ENCODE measurements at regions not wholly inside any gene's neighbourhood (a gene's known extent, or its start where the extent isn't known, plus 50 kb on each side); places are given as distances from the start of the nearest gene placed in this dataset.

- no peak overlapping the region for H3K4me3 ChIP-seq
- no peaks in the 10 kb centered on the region for H3K9me3 ChIP-seq
- H3K4me1 ChIP-seq, result no peaks in the 10 kb centered on the region
- H3K27me3 ChIP-seq, result no peaks in the 10 kb centered on the region
- 90% methylated on average over 10 of the region's 24 CpGs for WGBS
- no peak overlapping the region for H3K27ac ChIP-seq
- no peak for TF ChIP-seq POLR2AphosphoS5 (IDR thresholded peaks at IDR 0.05)
- no peak for TF ChIP-seq POLR2A (IDR thresholded peaks at IDR 0.05)
- TF ChIP-seq CTCF (IDR thresholded peaks at IDR 0.05), result no peak
- TF ChIP-seq EP300 (IDR thresholded peaks at IDR 0.05), result no peak
- DNase-seq (ENCODE audit: low spot score in 2 of 2), result no peak
- H3K36me3 ChIP-seq, result peaks cover 23% of the 10 kb centered on the region
Observed at GRCh38 chr1:232445361-232446106, 184.4 kb downstream of the SIPA1L2 start.

- no peak for DNase-seq (ENCODE audit: low spot score in 2 of 2)
- TF ChIP-seq CTCF (IDR thresholded peaks at IDR 0.05) (no peak), POLR2AphosphoS5 (IDR thresholded peaks at IDR 0.05) (no peak), EP300 (IDR thresholded peaks at IDR 0.05) (no peak), POLR2A (IDR thresholded peaks at IDR 0.05) (no peak)
- no peaks in the 10 kb centered on the region for H3K9me3 ChIP-seq
- H3K4me3 ChIP-seq, result no peak overlapping the region
- no peaks in the 10 kb centered on the region for H3K4me1 ChIP-seq
- no peak overlapping the region for H3K27ac ChIP-seq
- H3K27me3 ChIP-seq, result no peaks in the 10 kb centered on the region
- peaks cover 41% of the 10 kb centered on the region for H3K36me3 ChIP-seq
- WGBS, result 86% methylated on average over 7 of the region's 7 CpGs
Observed at GRCh38 chr1:232443372-232443771, 186.6 kb downstream of the SIPA1L2 start.

- H3K4me3 ChIP-seq, result no peak overlapping the region
- no peaks in the 10 kb centered on the region for H3K9me3 ChIP-seq
- no peaks in the 10 kb centered on the region for H3K27me3 ChIP-seq
- H3K27ac ChIP-seq, result no peak overlapping the region
- no peak for TF ChIP-seq EP300 (IDR thresholded peaks at IDR 0.05)
- TF ChIP-seq POLR2A (IDR thresholded peaks at IDR 0.05), result no peak
- no peak for TF ChIP-seq POLR2AphosphoS5 (IDR thresholded peaks at IDR 0.05)
- no peak for TF ChIP-seq CTCF (IDR thresholded peaks at IDR 0.05)
- peaks cover 52% of the 10 kb centered on the region for H3K36me3 ChIP-seq
- H3K4me1 ChIP-seq, result peaks cover 1% of the 10 kb centered on the region
- DNase-seq (ENCODE audit: low spot score in 2 of 2), result no peak
- 100% methylated on average over 1 of the region's 1 CpG for WGBS
Observed at GRCh38 chr1:232441036-232441411, 188.9 kb downstream of the SIPA1L2 start.

GRCh38 chr1:232440325-232441035 lies 189.5 kb downstream of the SIPA1L2 start:
- DNase-seq (ENCODE audit: low spot score in 2 of 2), result no peak
- Histone ChIP-seq H3K27me3 (no peaks in the 10 kb centered on the region), H3K9me3 (no peaks in the 10 kb centered on the region), H3K27ac (no peak overlapping the region), H3K36me3 (peaks cover 52% of the 10 kb centered on the region), H3K4me3 (no peak overlapping the region), H3K4me1 (peaks cover 6% of the 10 kb centered on the region)
- WGBS, result 84% methylated on average over 11 of the region's 11 CpGs
- TF ChIP-seq EP300 (IDR thresholded peaks at IDR 0.05) (no peak), POLR2AphosphoS5 (IDR thresholded peaks at IDR 0.05) (no peak), CTCF (IDR thresholded peaks at IDR 0.05) (no peak), POLR2A (IDR thresholded peaks at IDR 0.05) (no peak)

- no peak for TF ChIP-seq CTCF (IDR thresholded peaks at IDR 0.05)
- no peak overlapping the region for H3K27ac ChIP-seq
- H3K27me3 ChIP-seq, result no peaks in the 10 kb centered on the region
- no peak overlapping the region for H3K4me3 ChIP-seq
- H3K4me1 ChIP-seq, result peaks cover 6% of the 10 kb centered on the region
- no peak for DNase-seq (ENCODE audit: low spot score in 2 of 2)
- H3K36me3 ChIP-seq, result peaks cover 49% of the 10 kb centered on the region
- H3K9me3 ChIP-seq, result no peaks in the 10 kb centered on the region
- WGBS, result 92% methylated on average over 18 of the region's 18 CpGs
Observed at GRCh38 chr1:232439011-232439410, 190.9 kb downstream of the SIPA1L2 start.
